Omental fat pad (tissue), 3 donors: ENCODE measurements at regions not wholly inside any gene's neighbourhood (a gene's known extent, or its start where the extent isn't known, plus 50 kb on each side); places are given as distances from the start of the nearest gene placed in this dataset.

Experiments used
- ATAC-seq: fragments of 150-250 bp; one replicate; pipeline ENCODE4 v1.9.1; 2016; ENCODE audit warnings: mild to moderate bottlenecking, moderate library complexity; ENCODE audit not compliant: low FRiP score
- DNase-seq: peaks from one replicate; pipeline ENCODE4 v3.0.0-alpha.2; 2019; ENCODE audit warnings: low spot score
- CTCF ChIP-seq, 3 donors: fragments of 450-650 bp; IDR thresholded peaks; one replicate each; pipeline ENCODE4 v1.5.1; 2016 to 2017; ENCODE audit warnings: antibody characterized with exemption in 3 of 3, mild to moderate bottlenecking in 3 of 3, moderate library complexity in 2 of 3

GRCh38 chr14:26925876-26926584 is 328.2 kb upstream of the NOVA1 start:
- ATAC-seq (no peak), DNase-seq (no peak)
- no peak for TF ChIP-seq CTCF (IDR thresholded peaks at IDR 0.05)

- ATAC-seq (no peak), DNase-seq (no peak)
- no peak for TF ChIP-seq CTCF (IDR thresholded peaks at IDR 0.05)
These were observed 328.8 kb upstream of the NOVA1 start for GRCh38 chr14:26926585-26926984.

- ATAC-seq (no peak), DNase-seq (no peak)
- TF ChIP-seq CTCF (IDR thresholded peaks at IDR 0.05) = no peak
These were observed 330.2 kb upstream of the NOVA1 start for GRCh38 chr14:26928019-26928418.

- ATAC-seq = no peak
- TF ChIP-seq CTCF (IDR thresholded peaks at IDR 0.05) = no peak
These were observed 331.5 kb upstream of the NOVA1 start for GRCh38 chr14:26929361-26929760.

GRCh38 chr14:26930576-26930975 is 332.7 kb upstream of the NOVA1 start:
- no peak for DNase-seq
- ATAC-seq = no peak
- TF ChIP-seq CTCF (IDR thresholded peaks at IDR 0.05) = no peak

More at GRCh38 chr14:26929361-26929760, 331.5 kb upstream of the NOVA1 start:
- DNase-seq = no peak

GRCh38 chr14:26932606-26933005 is 334.8 kb upstream of the NOVA1 start:
- ATAC-seq (no peak), DNase-seq (no peak)
- no peak for TF ChIP-seq CTCF (IDR thresholded peaks at IDR 0.05)

- no peak for DNase-seq
- no peak for ATAC-seq
- TF ChIP-seq CTCF (IDR thresholded peaks at IDR 0.05) = no peak
These were observed 335.6 kb upstream of the NOVA1 start for GRCh38 chr14:26933431-26933830.
